ENCODE measurements at regions not wholly inside any gene's neighbourhood (a gene's known extent, or its start where the extent isn't known, plus 50 kb on each side); places are given as distances from the start of the nearest gene placed in this dataset.

DNA sequence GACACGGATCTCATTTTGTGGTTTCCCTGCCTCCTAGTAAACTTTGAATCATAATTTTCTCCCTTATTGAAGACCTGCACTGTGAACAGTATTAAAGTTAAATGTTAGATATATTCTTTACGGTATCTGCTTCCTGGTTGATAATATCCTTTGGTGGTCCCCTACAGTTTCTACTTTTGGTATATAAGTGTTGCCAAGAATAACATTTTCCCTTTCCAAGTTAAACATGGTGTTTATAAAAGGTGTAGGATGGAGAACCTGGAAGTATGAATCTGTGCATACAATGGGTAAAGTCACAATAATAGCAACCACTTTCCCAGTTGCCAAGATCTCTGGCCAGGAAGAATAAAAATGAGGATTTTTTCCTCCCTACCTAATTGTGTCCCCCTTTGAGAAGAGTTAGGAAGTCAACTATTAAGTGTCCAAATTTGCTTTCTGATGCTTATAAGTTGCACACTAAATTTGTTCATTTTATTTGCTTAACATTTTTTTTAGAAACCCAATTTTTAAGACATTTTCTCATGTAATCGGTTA lies 201.0 kb upstream of the STK17B start:
- intact Hi-C loops (cut with DNase I), result no loop called here
- TF ChIP-seq CTCF (IDR thresholded peaks at IDR 0.05; ENCODE audit: borderline replicate concordance, extremely low read depth, insufficient read depth), result no peak
- DNase-seq (peak in 1 of 5 donors; percentile 24), FAIRE-seq (no peak)
- Histone ChIP-seq H3K4me1 (ENCODE audit: control insufficient read depth in 2 of 3, insufficient read depth in 2 of 3, low read depth in 1 of 3, low read length in 3 of 3) (no peaks in the 10 kb centered on the region), H3K27ac (ENCODE audit: low read depth in 2 of 2, low read length in 2 of 2) (peak overlapping the region in 1 of 2 donors; percentile 3), H3K9ac (ENCODE audit: low read length in 3 of 3) (no peak overlapping the region), H3K36me3 (ENCODE audit: control insufficient read depth in 2 of 3, insufficient read depth in 3 of 3, low read length in 3 of 3) (no peaks in the 10 kb centered on the region), H3K27me3 (ENCODE audit: control insufficient read depth, insufficient read depth, low read length) (no peaks in the 10 kb centered on the region), H3K9me3 (ENCODE audit: control insufficient read depth in 2 of 3, insufficient read depth in 1 of 3, low read length in 3 of 3) (peaks cover 0 to 4% (median 0%) of the 10 kb centered on the region in 3 donors), H3K4me3 (ENCODE audit: low read length in 3 of 3) (no peak overlapping the region)

DNA sequence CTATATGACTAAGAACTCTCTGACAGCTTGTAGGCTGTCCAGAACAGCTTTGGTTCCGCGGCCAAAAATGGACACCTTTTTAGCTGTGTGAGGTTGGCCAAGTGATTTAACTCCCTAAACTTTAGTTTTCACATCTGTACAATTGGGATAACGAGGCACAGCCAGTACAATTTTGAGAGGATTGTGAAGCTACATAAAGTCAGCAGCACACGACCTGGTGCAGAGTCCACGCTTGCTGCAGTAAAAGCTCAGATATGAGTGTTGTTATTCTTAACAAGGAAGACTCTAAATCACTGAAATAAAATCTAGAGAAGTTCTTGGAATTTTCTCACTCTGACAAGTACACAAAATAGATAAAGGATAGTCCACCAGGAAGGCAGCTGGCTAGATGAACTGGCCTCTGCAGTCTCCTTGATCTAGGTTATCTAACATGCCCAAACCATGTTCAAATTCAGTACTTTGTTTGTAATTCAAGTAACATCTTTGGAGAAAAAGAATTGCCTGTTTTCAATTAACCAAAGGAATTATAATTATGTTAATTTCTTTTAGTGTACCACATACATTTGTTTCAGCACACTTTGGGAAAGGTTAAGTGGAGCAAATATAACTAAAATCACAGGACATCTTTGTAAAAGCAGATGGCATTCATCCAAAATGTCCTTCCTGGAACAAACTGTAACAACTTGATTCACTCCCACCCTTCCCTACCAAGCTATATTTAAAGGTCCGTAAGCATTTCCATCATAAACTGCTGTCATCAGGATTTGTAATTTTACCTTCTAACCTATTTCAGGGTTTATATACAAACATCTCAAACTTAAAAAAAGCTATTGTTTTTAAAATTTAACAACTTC lies 201.7 kb upstream of the STK17B start:
- Histone ChIP-seq H3K27ac (ENCODE audit: low read depth in 2 of 2, low read length in 2 of 2) (peak overlapping the region in 1 of 2 donors; percentile 3), H3K36me3 (ENCODE audit: control insufficient read depth in 2 of 3, insufficient read depth in 3 of 3, low read length in 3 of 3) (no peaks in the 10 kb centered on the region), H3K27me3 (ENCODE audit: control insufficient read depth, insufficient read depth, low read length) (no peaks in the 10 kb centered on the region), H3K4me3 (ENCODE audit: low read length in 3 of 3) (no peak overlapping the region), H3K9me3 (ENCODE audit: control insufficient read depth in 2 of 3, insufficient read depth in 1 of 3, low read length in 3 of 3) (peaks cover 0 to 4% (median 0%) of the 10 kb centered on the region in 3 donors), H3K4me1 (ENCODE audit: control insufficient read depth in 2 of 3, insufficient read depth in 2 of 3, low read depth in 1 of 3, low read length in 3 of 3) (no peaks in the 10 kb centered on the region), H3K9ac (ENCODE audit: low read length in 3 of 3) (no peak overlapping the region)
- TF ChIP-seq CTCF (IDR thresholded peaks at IDR 0.05; ENCODE audit: borderline replicate concordance, extremely low read depth, insufficient read depth), result no peak
- DNase-seq (peak in 1 of 5 donors; percentile 45), FAIRE-seq (no peak)
- intact Hi-C loops (cut with DNase I), result no loop called here

- Histone ChIP-seq H3K27me3 (ENCODE audit: control insufficient read depth, insufficient read depth, low read length) (no peaks in the 10 kb centered on the region), H3K27ac (ENCODE audit: low read depth in 2 of 2, low read length in 2 of 2) (no peak overlapping the region), H3K36me3 (ENCODE audit: control insufficient read depth in 2 of 3, insufficient read depth in 3 of 3, low read length in 3 of 3) (no peaks in the 10 kb centered on the region), H3K9me3 (ENCODE audit: control insufficient read depth in 2 of 3, insufficient read depth in 1 of 3, low read length in 3 of 3) (no peaks in the 10 kb centered on the region), H3K4me3 (ENCODE audit: low read length in 3 of 3) (no peak overlapping the region), H3K4me1 (ENCODE audit: control insufficient read depth in 2 of 3, insufficient read depth in 2 of 3, low read depth in 1 of 3, low read length in 3 of 3) (no peaks in the 10 kb centered on the region), H3K9ac (ENCODE audit: low read length in 3 of 3) (no peak overlapping the region)
- FAIRE-seq (no peak), DNase-seq (no peak)
- no peak for TF ChIP-seq CTCF (IDR thresholded peaks at IDR 0.05; ENCODE audit: borderline replicate concordance, extremely low read depth, insufficient read depth)
- intact Hi-C loops (cut with DNase I), result no loop called here
These were observed 205.9 kb upstream of the STK17B start for GRCh38 chr2:196376984-196377877.
